Neutrophil (primary cell): ENCODE measurements at regions not wholly inside any gene's neighbourhood (a gene's known extent, or its start where the extent isn't known, plus 50 kb on each side); places are given as distances from the start of the nearest gene placed in this dataset.

ENCODE experiments used
- H3K27ac ChIP-seq: fragments of 200-600 bp; sonication (generic); 2 replicates; pipeline ENCODE4 v1.5.1; 2016; ENCODE audit warnings: mild to moderate bottlenecking, moderate library complexity
- H3K27me3 ChIP-seq: fragments of 200-600 bp; sonication (generic); 2 replicates; pipeline ENCODE4 v1.6.0; 2016; ENCODE audit warnings: mild to moderate bottlenecking
- H3K36me3 ChIP-seq: fragments of 200-600 bp; sonication (generic); 2 replicates; pipeline ENCODE4 v1.5.1; 2017
- H3K4me1 ChIP-seq, 2 experiments: fragments of 200-600 bp in 1 of 2; sonication (generic) in 1 of 2; 1 replicate in 1 of 2; 2 replicates in 1 of 2; pipeline versions ENCODE4 v1.5.1 to v1.6.1; 2013 to 2016; ENCODE audit warnings: low read depth in 1 of 2, low read length in 1 of 2, mild to moderate bottlenecking in 1 of 2, moderate library complexity in 1 of 2; ENCODE audit not compliant: control insufficient read depth in 1 of 2, insufficient read depth in 1 of 2
- H3K4me3 ChIP-seq, 2 experiments: fragments of 200-600 bp in 1 of 2; sonication (generic) in 1 of 2; 1 replicate in 1 of 2; 2 replicates in 1 of 2; pipeline ENCODE4 v1.5.1; 2013 to 2016; ENCODE audit warnings: low read depth in 1 of 2, low read length in 1 of 2, mild to moderate bottlenecking in 1 of 2, moderate library complexity in 1 of 2
- H3K9me3 ChIP-seq: fragments of 200-600 bp; sonication (generic); 2 replicates; pipeline ENCODE4 v1.5.1; 2016
- CTCF ChIP-seq: fragments of 200-600 bp; sonication (generic); IDR thresholded peaks from 2 replicates; pipeline ENCODE4 v1.5.1; 2016; ENCODE audit warnings: antibody characterized with exemption

GRCh38 chr6:113076816-113077215 is 729.7 kb downstream of the RFPL4B start:
- TF ChIP-seq CTCF: no peak
- Histone ChIP-seq H3K4me1 (no peaks in the 10 kb centered on the region), H3K9me3 (no peaks in the 10 kb centered on the region), H3K27me3 (no peaks in the 10 kb centered on the region), H3K27ac (no peak overlapping the region), H3K4me3 (no peak overlapping the region), H3K36me3 (no peaks in the 10 kb centered on the region)

- no peak for TF ChIP-seq CTCF
- Histone ChIP-seq H3K4me3 (no peak overlapping the region), H3K27me3 (no peaks in the 10 kb centered on the region), H3K36me3 (no peaks in the 10 kb centered on the region), H3K9me3 (no peaks in the 10 kb centered on the region), H3K4me1 (no peaks in the 10 kb centered on the region), H3K27ac (no peak overlapping the region)
These were observed 730.7 kb downstream of the RFPL4B start for GRCh38 chr6:113077794-113078193.

- H3K27ac ChIP-seq: no peak overlapping the region
- H3K4me1 ChIP-seq: no peaks in the 10 kb centered on the region
- no peaks in the 10 kb centered on the region for H3K36me3 ChIP-seq
- TF ChIP-seq CTCF: no peak
- no peaks in the 10 kb centered on the region for H3K27me3 ChIP-seq
- no peak overlapping the region for H3K4me3 ChIP-seq
- no peaks in the 10 kb centered on the region for H3K9me3 ChIP-seq
These were observed 731.7 kb downstream of the RFPL4B start for GRCh38 chr6:113078791-113079190.

GRCh38 chr6:113082745-113083144 is 735.6 kb downstream of the RFPL4B start:
- H3K27ac ChIP-seq: no peak overlapping the region
- H3K27me3 ChIP-seq: no peaks in the 10 kb centered on the region
- no peaks in the 10 kb centered on the region for H3K36me3 ChIP-seq
- no peaks in the 10 kb centered on the region for H3K9me3 ChIP-seq
- no peaks in the 10 kb centered on the region for H3K4me1 ChIP-seq
- no peak overlapping the region for H3K4me3 ChIP-seq
- no peak for TF ChIP-seq CTCF

GRCh38 chr6:113083947-113084346 is 736.8 kb downstream of the RFPL4B start:
- Histone ChIP-seq H3K36me3 (no peaks in the 10 kb centered on the region), H3K4me1 (no peaks in the 10 kb centered on the region), H3K4me3 (no peak overlapping the region), H3K27ac (no peak overlapping the region), H3K27me3 (no peaks in the 10 kb centered on the region), H3K9me3 (no peaks in the 10 kb centered on the region)
- TF ChIP-seq CTCF: no peak

- no peaks in the 10 kb centered on the region for H3K4me1 ChIP-seq
- no peaks in the 10 kb centered on the region for H3K9me3 ChIP-seq
- no peak overlapping the region for H3K4me3 ChIP-seq
- TF ChIP-seq CTCF: no peak
- H3K36me3 ChIP-seq: no peaks in the 10 kb centered on the region
- no peak overlapping the region for H3K27ac ChIP-seq
- no peaks in the 10 kb centered on the region for H3K27me3 ChIP-seq
These were observed 741.9 kb downstream of the RFPL4B start for GRCh38 chr6:113089056-113089455.
